A549 (cell line): ENCODE measurements at regions not wholly inside any gene's neighbourhood (a gene's known extent, or its start where the extent isn't known, plus 50 kb on each side); places are given as distances from the start of the nearest gene placed in this dataset.

ENCODE experiments used
- ATAC-seq, 2 experiments: fragments of 200-7000 bp in 1 of 2; fragments of >200 bp in 1 of 2; cut with Nextera tagmentation in 1 of 2; cut with Tn5 transposase in 1 of 2; 3 replicates each; pipeline versions ENCODE4 v1.8.0 to v1.9.1; 2018 to 2020; ENCODE audit warnings: mild to moderate bottlenecking in 1 of 2, moderate library complexity in 1 of 2
- CTCF ChIA-PET: fragments of 300-600 bp; sonication (Branson Sonifier 250); formaldehyde crosslinking; extraction: SDS; loops from one replicate; lab custom pipeline; 2021; ENCODE audit warnings: antibody characterized with exemption, inconsistent platforms; lab: Yijun Ruan, JAX
- POLR2A ChIA-PET: fragments of 350-600 bp; formaldehyde crosslinking; extraction: SDS; loops from one replicate; lab custom pipeline; 2021; ENCODE audit warnings: antibody characterized with exemption, inconsistent platforms; lab: Yijun Ruan, JAX
- DNase-seq, 2 experiments: peaks; one replicate each; pipeline versions ENCODE4 v3.0.0 to v3.0.0-alpha.2; 2011 to 2016; ENCODE audit warnings: low read depth in 1 of 2, low spot score in 1 of 2
- FAIRE-seq: peaks from 2 replicates; lab custom pipeline; 2011; peaks lifted over from hg19 to GRCh38; lab: Jason Lieb, UNC
- H3K27ac ChIP-seq, 2 experiments: fragments of >200 bp; sonication (Bioruptor Twin); formaldehyde crosslinking; 3 replicates each; pipeline ENCODE4 v1.5.1; 2016 to 2017
- H3K4me1 ChIP-seq: fragments of >200 bp; sonication (Bioruptor Twin); formaldehyde crosslinking; 3 replicates; pipeline ENCODE4 v1.6.1; 2016
- H3K4me2 ChIP-seq: fragments of >200 bp; sonication (Bioruptor Twin); formaldehyde crosslinking; 3 replicates; pipeline ENCODE4 v1.6.1; 2016
- H3K4me3 ChIP-seq: fragments of >200 bp; sonication (Bioruptor Twin); formaldehyde crosslinking; 3 replicates; pipeline ENCODE4 v1.5.1; 2016
- H3K9me3 ChIP-seq: fragments of >200 bp; sonication (Bioruptor Twin); formaldehyde crosslinking; 3 replicates; pipeline ENCODE4 v1.6.1; 2016
- BHLHE40 ChIP-seq: IDR thresholded peaks from 2 replicates; pipeline ENCODE4 v1.6.1; 2012; ENCODE audit warnings: low read depth, low read length, inconsistent platforms
- CEBPB ChIP-seq, 2 experiments: fragments of >200 bp in 1 of 2; sonication (Bioruptor Twin) in 1 of 2; formaldehyde crosslinking in 1 of 2; IDR thresholded peaks; 2 replicates each; pipeline ENCODE4 v1.6.1; 2012 to 2016
- CHD2 ChIP-seq: fragments of 150-350 bp; IDR thresholded peaks from 2 replicates; pipeline ENCODE4 v1.6.1; 2014; ENCODE audit warnings: low read length; ENCODE audit not compliant: partially characterized antibody
- CHD4 ChIP-seq: fragments of 200-600 bp; sonication (generic); IDR thresholded peaks from 2 replicates; pipeline ENCODE4 v1.6.1; 2016; ENCODE audit warnings: antibody characterized with exemption, mild to moderate bottlenecking, borderline replicate concordance
- EHMT2 ChIP-seq: fragments of 200-600 bp; sonication (generic); IDR thresholded peaks from 2 replicates; pipeline ENCODE4 v1.6.1; 2016; ENCODE audit warnings: antibody characterized with exemption, low read depth, mild to moderate bottlenecking, moderate library complexity
- EP300 ChIP-seq, 2 experiments: fragments of >200 bp; sonication (Bioruptor Twin); formaldehyde crosslinking; IDR thresholded peaks; 2 replicates in 1 of 2; 3 replicates in 1 of 2; pipeline ENCODE4 v1.6.1; 2016 to 2017
- ESRRA ChIP-seq: fragments of 150-350 bp; IDR thresholded peaks from 2 replicates; pipeline ENCODE4 v1.6.1; 2014; ENCODE audit warnings: mild to moderate bottlenecking, low read length, borderline replicate concordance
- FOXS1 ChIP-seq: fragments of 250-450 bp; sonication (Bioruptor Pico); IDR thresholded peaks from 2 replicates; pipeline ENCODE4 v1.5.0; 2020; ENCODE audit warnings: mild to moderate bottlenecking, moderate library complexity
- GATA3 ChIP-seq: IDR thresholded peaks from 2 replicates; pipeline ENCODE4 v1.6.1; 2012; ENCODE audit warnings: borderline replicate concordance
- HDAC2 ChIP-seq: fragments of 200-600 bp; sonication (generic); IDR thresholded peaks from 2 replicates; pipeline ENCODE4 v1.6.1; 2016
- HES2 ChIP-seq: fragments of >200 bp; sonication (Bioruptor Twin); formaldehyde crosslinking; IDR thresholded peaks from 2 replicates; pipeline ENCODE4 v1.6.1; 2016
- HEYL ChIP-seq: fragments of 250-450 bp; sonication (Bioruptor Pico); IDR thresholded peaks from 2 replicates; pipeline ENCODE4 v1.8.0; 2021; ENCODE audit warnings: mild to moderate bottlenecking, moderate library complexity
- HOXA7 ChIP-seq: fragments of 250-450 bp; sonication (Bioruptor Pico); IDR thresholded peaks from 2 replicates; pipeline ENCODE4 v1.5.0; 2020; ENCODE audit warnings: mild to moderate bottlenecking, moderate library complexity
- HOXB13 ChIP-seq: fragments of 250-450 bp; sonication (Bioruptor Pico); IDR thresholded peaks from 2 replicates; pipeline ENCODE4 v1.5.0; 2020; ENCODE audit warnings: low read depth, mild to moderate bottlenecking, moderate library complexity
- HOXB5 ChIP-seq: fragments of 250-450 bp; sonication (Bioruptor Pico); IDR thresholded peaks from 2 replicates; pipeline ENCODE4 v1.5.0; 2020; ENCODE audit warnings: mild to moderate bottlenecking, moderate library complexity
- JUN ChIP-seq, 2 experiments: fragments of >200 bp; sonication (Bioruptor Twin); formaldehyde crosslinking; IDR thresholded peaks; 2 replicates in 1 of 2; 3 replicates in 1 of 2; pipeline ENCODE4 v1.6.1; 2016 to 2017
- KDM1A ChIP-seq: fragments of 200-600 bp; sonication (generic); IDR thresholded peaks from 2 replicates; pipeline ENCODE4 v1.6.1; 2016; ENCODE audit warnings: low read depth, mild to moderate bottlenecking
- PHF8 ChIP-seq: fragments of 200-600 bp; sonication (generic); IDR thresholded peaks from 2 replicates; pipeline ENCODE4 v1.6.1; 2016; ENCODE audit warnings: low read depth, mild to moderate bottlenecking, antibody characterized with exemption, moderate library complexity, borderline replicate concordance
- POLR2A ChIP-seq: IDR thresholded peaks from 2 replicates; pipeline ENCODE4 v1.6.1; 2012; ENCODE audit warnings: mild to moderate bottlenecking, low read length
- POLR2AphosphoS2 ChIP-seq: conservative IDR thresholded peaks from 2 replicates; pipeline ENCODE4 v1.6.1; 2012; ENCODE audit warnings: low read length, improper control_type of control experiment, inconsistent platforms
- RFX5 ChIP-seq: fragments of 450-650 bp; IDR thresholded peaks from 2 replicates; pipeline ENCODE4 v1.7.1; 2014; ENCODE audit warnings: antibody characterized with exemption, mild to moderate bottlenecking, moderate library complexity
- TP53 ChIP-seq: fragments of 250-450 bp; sonication (Bioruptor Pico); IDR thresholded peaks from 2 replicates; pipeline ENCODE4 v1.5.0; 2021; ENCODE audit warnings: mild to moderate bottlenecking, moderate library complexity
- ZC3H11A ChIP-seq: fragments of 450-650 bp; IDR thresholded peaks from 2 replicates; pipeline ENCODE4 v1.6.1; 2014; ENCODE audit warnings: antibody characterized with exemption, mild to moderate bottlenecking
- ZFP36 ChIP-seq: fragments of 450-650 bp; IDR thresholded peaks from 2 replicates; pipeline ENCODE4 v1.6.1; 2014; ENCODE audit warnings: borderline replicate concordance; ENCODE audit not compliant: partially characterized antibody
- ZSCAN20 ChIP-seq: fragments of 250-450 bp; sonication (Bioruptor Pico); IDR thresholded peaks from 2 replicates; pipeline ENCODE4 v1.8.0; 2022; ENCODE audit warnings: mild to moderate bottlenecking, moderate library complexity
- WGBS: methylation state at CpG from one replicate; pipeline ENCODE4 v1.1.6; 2017; ENCODE audit errors: missing lambda C conversion rate; 5-methylcytosine and 5-hydroxymethylcytosine counted together
- TF ChIP-seq, protein P1 (sequence below): IDR thresholded peaks from 2 replicates; pipeline ENCODE4 v1.6.1; 2012

DNA sequence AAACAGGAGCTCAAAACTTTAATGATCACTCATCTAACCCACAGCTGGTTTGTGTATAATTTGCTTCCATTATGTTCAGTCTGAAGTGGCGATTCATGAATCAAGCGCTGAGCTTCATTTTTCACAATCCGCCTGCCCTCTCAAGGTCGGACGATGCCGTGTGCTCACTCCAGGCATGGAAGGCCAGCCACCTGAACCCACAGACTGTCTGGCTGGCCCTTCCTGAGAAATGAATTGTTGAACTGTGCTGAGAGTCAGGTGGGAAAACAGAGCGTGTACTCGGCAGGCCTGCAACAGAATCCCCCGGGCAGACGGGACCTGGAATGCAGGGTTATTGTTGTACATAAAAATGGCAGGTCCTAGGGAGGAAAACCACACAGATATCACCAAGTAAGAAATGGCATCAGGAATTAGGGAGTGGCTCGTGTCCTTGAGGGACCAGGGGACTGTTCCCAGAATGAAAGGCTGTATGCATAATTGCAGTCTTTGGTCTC, 375.7 kb downstream of the IRX2 start:
- no peaks in the 10 kb centered on the region for H3K4me1 ChIP-seq
- 39% methylated on average over 11 of the region's 11 CpGs for WGBS
- ATAC-seq (no peak), FAIRE-seq (no peak)
- H3K4me3 ChIP-seq: no peak overlapping the region
- H3K9me3 ChIP-seq: no peaks in the 10 kb centered on the region
- H3K4me2 ChIP-seq: no peak overlapping the region
- ChIA-PET CTCF (no interaction called here), POLR2A (no interaction called here)
- TF ChIP-seq EHMT2: no peak
- TF ChIP-seq ESRRA: no peak
- TF ChIP-seq ZFP36: no peak
- TF ChIP-seq CEBPB (IDR thresholded peaks at IDR 0.05): no peak
- TF ChIP-seq BHLHE40: no peak
- TF ChIP-seq, all 56 proteins: peak for 0
- H3K27ac ChIP-seq: no peak overlapping the region
- no peak for DNase-seq

GRCh38 chr5:2375291-2375690, 376.2 kb downstream of the IRX2 start:
- CTCF ChIA-PET: no interaction called here
- TF ChIP-seq KDM1A (no peak), HES2 (no peak), TP53 (no peak)
- H3K4me3 ChIP-seq: no peak overlapping the region
- H3K9me3 ChIP-seq: no peaks in the 10 kb centered on the region
- 27% methylated on average over 13 of the region's 13 CpGs for WGBS
- H3K27ac ChIP-seq: no peak overlapping the region
- ATAC-seq: no peak
- POLR2A ChIA-PET: no interaction called here
- FAIRE-seq: no peak
- no peaks in the 10 kb centered on the region for H3K4me1 ChIP-seq
- H3K4me2 ChIP-seq: no peak overlapping the region
- DNase-seq: no peak

DNA sequence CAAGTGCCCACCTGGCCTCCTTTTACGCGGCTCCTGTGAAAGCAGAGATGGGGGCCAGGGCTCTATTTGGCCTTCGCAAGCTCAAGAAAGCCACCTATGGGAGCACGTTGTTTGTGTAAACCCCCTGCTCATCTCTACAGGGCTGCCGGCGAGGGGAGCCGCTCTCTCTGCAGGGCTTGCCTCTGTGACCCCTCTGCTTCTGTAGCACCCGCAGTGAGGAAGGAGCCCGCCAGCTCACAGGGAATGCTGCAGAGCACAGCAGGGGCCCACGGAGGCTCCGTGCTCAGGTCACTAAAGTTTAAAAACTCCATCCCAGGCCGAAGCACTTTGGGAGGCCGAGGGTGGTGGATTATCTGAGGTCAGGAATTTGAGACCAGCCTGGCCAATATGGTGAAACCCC, 376.8 kb downstream of the IRX2 start:
- 37% methylated on average over 8 of the region's 13 CpGs for WGBS
- Histone ChIP-seq H3K4me1 (no peaks in the 10 kb centered on the region), H3K4me2 (no peak overlapping the region), H3K4me3 (no peak overlapping the region), H3K27ac (no peak overlapping the region), H3K9me3 (no peaks in the 10 kb centered on the region)
- ChIA-PET POLR2A (no interaction called here), CTCF (interaction anchor here (0.6 kb wide), 1 partner anchor 34 kb away, joined by 4 read pairs; no protein-coding TSS in a partner anchor)
- ATAC-seq (no peak), DNase-seq (no peak), FAIRE-seq (no peak)
- TF ChIP-seq HDAC2 (no peak), GATA3 (no peak), HEYL (CRISPR knock-in tag) (no peak), HOXA7 (no peak), EP300 (IDR thresholded peaks at IDR 0.05) (no peak), PHF8 (no peak), HOXB13 (CRISPR knock-in tag) (no peak), CHD2 (no peak), JUN (IDR thresholded peaks at IDR 0.05) (no peak), FOXS1 (CRISPR knock-in tag) (no peak), CHD4 (no peak), HOXB5 (CRISPR knock-in tag) (no peak), ZC3H11A (no peak), ZSCAN20 (no peak), POLR2A (no peak), RFX5 (no peak), POLR2AphosphoS2 (no peak), HES2 (no peak)
- TF ChIP-seq, protein P1, sequence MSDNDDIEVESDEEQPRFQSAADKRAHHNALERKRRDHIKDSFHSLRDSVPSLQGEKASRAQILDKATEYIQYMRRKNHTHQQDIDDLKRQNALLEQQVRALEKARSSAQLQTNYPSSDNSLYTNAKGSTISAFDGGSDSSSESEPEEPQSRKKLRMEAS: no peak
